Activated T-helper 1 cell treated with anti-CD3 and anti-CD28 coated beads, Interleukin-12 subunit alpha, Interleukin-12 subunit beta, Interleukin-2, Interleukin-4 antibody, amounts not matched to agents 30 ng/mL and 10 ng/mL and 1 ng/mL, durations not matched to agents 14 hours and 24 hours and 36 hours (primary cell): ENCODE measurements at regions not wholly inside any gene's neighbourhood (a gene's known extent, or its start where the extent isn't known, plus 50 kb on each side); places are given as distances from the start of the nearest gene placed in this dataset.
"Not testable (repeated sequence)": the region's sequence is repeated elsewhere in the genome, so short reads cannot be mapped to it uniquely, and the experiment has no call there.

Experiments used
- DNase-seq: peaks from one replicate; pipeline ENCODE4 v3.0.0; 2021; ENCODE audit warnings: low spot score
- H3K27ac Mint-ChIP-seq: one replicate; pipeline ENCODE4 v1.8.0; 2021; ENCODE audit warnings: mild to moderate bottlenecking, mixed read lengths
- H3K27me3 Mint-ChIP-seq: one replicate; pipeline ENCODE4 v1.8.0; 2022; ENCODE audit warnings: mild to moderate bottlenecking, moderate library complexity, mixed read lengths; ENCODE audit not compliant: insufficient read depth
- H3K36me3 Mint-ChIP-seq: one replicate; pipeline ENCODE4 v1.8.0; 2021; ENCODE audit warnings: low read depth, mixed read lengths
- H3K4me1 Mint-ChIP-seq: one replicate; pipeline ENCODE4 v1.8.0; 2021; ENCODE audit warnings: low read depth, mixed read lengths
- H3K4me3 Mint-ChIP-seq: one replicate; pipeline ENCODE4 v1.8.0; 2021; ENCODE audit warnings: mild to moderate bottlenecking, moderate library complexity, mixed read lengths
- H3K9me3 Mint-ChIP-seq: one replicate; pipeline ENCODE4 v1.8.0; 2021; ENCODE audit warnings: mixed read lengths
- intact Hi-C: fragments of 100-400 bp; cut with micrococcal nuclease; formaldehyde crosslinking; loops from one replicate; pipeline ENCODE4 v1.15.1; 2024

- H3K4me3 Mint-ChIP-seq, H3K9me3 Mint-ChIP-seq, H3K27ac Mint-ChIP-seq, DNase-seq, H3K27me3 Mint-ChIP-seq, intact Hi-C loops, H3K36me3 Mint-ChIP-seq, H3K4me1 Mint-ChIP-seq: not testable (repeated sequence)
These were observed 88.5 kb downstream of the COPRS start for GRCh38 chr17:31770501-31770900.

- peaks cover 19% of the 10 kb centered on the region for H3K27me3 Mint-ChIP-seq
- H3K4me1 Mint-ChIP-seq, H3K4me3 Mint-ChIP-seq, H3K36me3 Mint-ChIP-seq, DNase-seq, intact Hi-C loops, H3K27ac Mint-ChIP-seq, H3K9me3 Mint-ChIP-seq: not testable (repeated sequence)
These were observed 97.1 kb downstream of the COPRS start for GRCh38 chr17:31761836-31762510.

- H3K27ac Mint-ChIP-seq: no peak overlapping the region
- H3K4me1 Mint-ChIP-seq: no peaks in the 10 kb centered on the region
- H3K4me3 Mint-ChIP-seq: no peak overlapping the region
- peaks cover 17% of the 10 kb centered on the region for H3K27me3 Mint-ChIP-seq
- no peaks in the 10 kb centered on the region for H3K9me3 Mint-ChIP-seq
- no peaks in the 10 kb centered on the region for H3K36me3 Mint-ChIP-seq
- intact Hi-C loops: no loop called here
- no peak for DNase-seq
These were observed 100.4 kb downstream of the COPRS start for GRCh38 chr17:31758646-31759045.

- Mint-ChIP-seq H3K27ac (no peak overlapping the region), H3K4me3 (no peak overlapping the region), H3K27me3 (peaks cover 14% of the 10 kb centered on the region), H3K4me1 (no peaks in the 10 kb centered on the region), H3K9me3 (no peaks in the 10 kb centered on the region), H3K36me3 (no peaks in the 10 kb centered on the region)
- intact Hi-C loops: no loop called here
- no peak for DNase-seq
These were observed 101.9 kb downstream of the COPRS start for GRCh38 chr17:31757097-31757496.

- Mint-ChIP-seq H3K27me3 (peaks cover 6% of the 10 kb centered on the region), H3K36me3 (no peaks in the 10 kb centered on the region), H3K27ac (no peak overlapping the region), H3K9me3 (no peaks in the 10 kb centered on the region), H3K4me1 (no peaks in the 10 kb centered on the region), H3K4me3 (no peak overlapping the region)
- intact Hi-C loops: no loop called here
- DNase-seq: no peak
These were observed 104.7 kb downstream of the COPRS start for GRCh38 chr17:31754239-31754945.

- no peak overlapping the region for H3K27ac Mint-ChIP-seq
- peaks cover 2% of the 10 kb centered on the region for H3K27me3 Mint-ChIP-seq
- no peaks in the 10 kb centered on the region for H3K36me3 Mint-ChIP-seq
- H3K4me1 Mint-ChIP-seq: no peaks in the 10 kb centered on the region
- no peaks in the 10 kb centered on the region for H3K9me3 Mint-ChIP-seq
- intact Hi-C loops: no loop called here
- no peak for DNase-seq
- no peak overlapping the region for H3K4me3 Mint-ChIP-seq
These were observed 106.0 kb downstream of the COPRS start for GRCh38 chr17:31753011-31753410.

GRCh38 chr17:31752584-31752983 is 106.5 kb downstream of the COPRS start:
- intact Hi-C loops: no loop called here
- Mint-ChIP-seq H3K27me3 (no peaks in the 10 kb centered on the region), H3K4me1 (no peaks in the 10 kb centered on the region), H3K9me3 (no peaks in the 10 kb centered on the region), H3K36me3 (no peaks in the 10 kb centered on the region), H3K4me3 (no peak overlapping the region), H3K27ac (no peak overlapping the region)
- DNase-seq: no peak

- Mint-ChIP-seq H3K27ac (no peak overlapping the region), H3K36me3 (no peaks in the 10 kb centered on the region), H3K27me3 (no peaks in the 10 kb centered on the region), H3K9me3 (no peaks in the 10 kb centered on the region), H3K4me1 (no peaks in the 10 kb centered on the region), H3K4me3 (no peak overlapping the region)
- intact Hi-C loops: no loop called here
- no peak for DNase-seq
These were observed 108.5 kb downstream of the COPRS start for GRCh38 chr17:31750578-31750977.

GRCh38 chr17:31748881-31749280 is 110.2 kb downstream of the COPRS start:
- intact Hi-C loops: no loop called here
- H3K4me1 Mint-ChIP-seq: peaks cover 4% of the 10 kb centered on the region
- no peak overlapping the region for H3K4me3 Mint-ChIP-seq
- peaks cover 8% of the 10 kb centered on the region for H3K27me3 Mint-ChIP-seq
- no peak for DNase-seq
- no peaks in the 10 kb centered on the region for H3K9me3 Mint-ChIP-seq
- no peaks in the 10 kb centered on the region for H3K36me3 Mint-ChIP-seq
- H3K27ac Mint-ChIP-seq: no peak overlapping the region

- intact Hi-C loops: no loop called here
- H3K27me3 Mint-ChIP-seq: peaks cover 13% of the 10 kb centered on the region
These were observed 112.1 kb downstream of the COPRS start for GRCh38 chr17:31746884-31747495.

GRCh38 chr17:31745964-31746600 is 113.0 kb downstream of the COPRS start:
- DNase-seq: no peak
- no peaks in the 10 kb centered on the region for H3K9me3 Mint-ChIP-seq
- H3K4me1 Mint-ChIP-seq: peaks cover 4% of the 10 kb centered on the region
- H3K27me3 Mint-ChIP-seq: peaks cover 13% of the 10 kb centered on the region
- H3K36me3 Mint-ChIP-seq: no peaks in the 10 kb centered on the region
- intact Hi-C loops: no loop called here
- H3K27ac Mint-ChIP-seq: no peak overlapping the region
- H3K4me3 Mint-ChIP-seq: no peak overlapping the region

More at GRCh38 chr17:31746884-31747495, 112.1 kb downstream of the COPRS start:
- Mint-ChIP-seq H3K4me1 (peaks cover 4% of the 10 kb centered on the region), H3K9me3 (no peaks in the 10 kb centered on the region), H3K36me3 (no peaks in the 10 kb centered on the region), H3K27ac (no peak overlapping the region), H3K4me3 (no peak overlapping the region)
- no peak for DNase-seq

- peaks cover 17% of the 10 kb centered on the region for H3K27me3 Mint-ChIP-seq
- H3K4me3 Mint-ChIP-seq: no peak overlapping the region
- H3K36me3 Mint-ChIP-seq: no peaks in the 10 kb centered on the region
- intact Hi-C loops: no loop called here
- no peaks in the 10 kb centered on the region for H3K9me3 Mint-ChIP-seq
- peaks cover 4% of the 10 kb centered on the region for H3K4me1 Mint-ChIP-seq
- H3K27ac Mint-ChIP-seq: no peak overlapping the region
- DNase-seq: no peak
These were observed 114.5 kb downstream of the COPRS start for GRCh38 chr17:31744511-31744951.

- Mint-ChIP-seq H3K9me3 (no peaks in the 10 kb centered on the region), H3K4me3 (no peak overlapping the region), H3K27ac (no peak overlapping the region), H3K36me3 (no peaks in the 10 kb centered on the region), H3K4me1 (peaks cover 4% of the 10 kb centered on the region), H3K27me3 (peaks cover 21% of the 10 kb centered on the region)
- intact Hi-C loops: no loop called here
- no peak for DNase-seq
These were observed 115.2 kb downstream of the COPRS start for GRCh38 chr17:31743797-31744196.
